ENCODE measurements at regions not wholly inside any gene's neighbourhood (a gene's known extent, or its start where the extent isn't known, plus 50 kb on each side); places are given as distances from the start of the nearest gene placed in this dataset.

DNA sequence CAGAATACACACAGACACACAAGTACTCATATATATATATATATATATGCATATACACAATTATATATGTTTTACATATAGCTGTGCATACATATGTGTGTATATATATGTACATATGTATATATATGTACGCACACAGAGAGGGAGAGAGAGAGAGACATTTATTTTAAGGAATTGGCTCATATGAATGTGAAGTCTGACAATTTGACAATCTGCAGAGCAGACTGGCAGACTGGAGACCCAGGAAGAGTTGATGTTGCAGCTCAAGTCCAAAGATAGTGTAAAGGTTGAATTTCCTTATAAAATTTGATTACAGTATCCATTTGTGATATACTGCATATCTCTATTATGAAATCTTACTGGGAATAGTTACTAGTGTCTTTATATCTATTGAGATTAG is 1330.3 kb upstream of the CADM2 start:
- Histone ChIP-seq H4K20me1 (ENCODE audit: insufficient read depth, low read length) (no peaks in the 10 kb centered on the region), H3K79me2 (ENCODE audit: low read length) (no peaks in the 10 kb centered on the region), H3K27ac (ENCODE audit: low read length) (no peak overlapping the region), H3K4me2 (ENCODE audit: low read depth, low read length) (no peak overlapping the region), H3K9me3 (replicated peaks; ENCODE audit: insufficient read depth, low read length) (no peaks in the 10 kb centered on the region; the same call in 1 of the 2 replicates), H2AFZ (ENCODE audit: low read length) (no peak overlapping the region), H3K27me3 (replicated peaks; ENCODE audit: insufficient read depth, low read length) (no peaks in the 10 kb centered on the region), H3F3A (ENCODE audit: insufficient read depth, low read length) (no peaks in the 10 kb centered on the region), H3K4me1 (ENCODE audit: low read length) (no peaks in the 10 kb centered on the region), H3K36me3 (replicated peaks; ENCODE audit: insufficient read depth, low read length) (no peaks in the 10 kb centered on the region), H3K9ac (ENCODE audit: low read length) (no peak overlapping the region), H3K9me2 (replicated peaks; ENCODE audit: insufficient read depth, low read length) (no peaks in the 10 kb centered on the region), H3K4me3 (ENCODE audit: low read length) (no peak overlapping the region)
- TF ChIP-seq, protein P1, sequence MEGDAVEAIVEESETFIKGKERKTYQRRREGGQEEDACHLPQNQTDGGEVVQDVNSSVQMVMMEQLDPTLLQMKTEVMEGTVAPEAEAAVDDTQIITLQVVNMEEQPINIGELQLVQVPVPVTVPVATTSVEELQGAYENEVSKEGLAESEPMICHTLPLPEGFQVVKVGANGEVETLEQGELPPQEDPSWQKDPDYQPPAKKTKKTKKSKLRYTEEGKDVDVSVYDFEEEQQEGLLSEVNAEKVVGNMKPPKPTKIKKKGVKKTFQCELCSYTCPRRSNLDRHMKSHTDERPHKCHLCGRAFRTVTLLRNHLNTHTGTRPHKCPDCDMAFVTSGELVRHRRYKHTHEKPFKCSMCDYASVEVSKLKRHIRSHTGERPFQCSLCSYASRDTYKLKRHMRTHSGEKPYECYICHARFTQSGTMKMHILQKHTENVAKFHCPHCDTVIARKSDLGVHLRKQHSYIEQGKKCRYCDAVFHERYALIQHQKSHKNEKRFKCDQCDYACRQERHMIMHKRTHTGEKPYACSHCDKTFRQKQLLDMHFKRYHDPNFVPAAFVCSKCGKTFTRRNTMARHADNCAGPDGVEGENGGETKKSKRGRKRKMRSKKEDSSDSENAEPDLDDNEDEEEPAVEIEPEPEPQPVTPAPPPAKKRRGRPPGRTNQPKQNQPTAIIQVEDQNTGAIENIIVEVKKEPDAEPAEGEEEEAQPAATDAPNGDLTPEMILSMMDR (IDR thresholded peaks at IDR 0.05; ENCODE audit: low read length): no peak
- TF ChIP-seq EZH2 (optimal IDR thresholded peaks at IDR 0.05; ENCODE audit: low read depth, low read length) (no peak), EZH2phosphoT487 (IDR thresholded peaks at IDR 0.05; ENCODE audit: low read length) (no peak)
- no peak for DNase-seq

DNA sequence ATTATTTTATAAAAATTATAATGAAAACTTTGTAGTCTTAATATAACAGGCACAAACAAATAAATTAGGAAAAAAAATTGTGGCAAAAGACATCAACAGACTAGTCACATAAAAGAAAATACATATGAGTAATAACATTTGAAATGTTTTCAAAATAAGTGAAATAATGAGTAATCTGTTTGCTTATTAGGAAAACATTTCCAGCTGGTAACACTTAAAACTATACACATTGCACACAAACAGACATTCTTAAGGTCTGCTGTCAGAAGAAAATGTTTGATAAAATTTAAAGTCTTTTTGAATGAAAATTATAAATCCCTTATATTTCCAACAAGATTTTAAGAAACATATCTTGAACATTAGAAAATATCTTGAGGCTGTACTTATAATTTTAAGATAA is 1326.3 kb upstream of the CADM2 start:
- H3K79me2 ChIP-seq (ENCODE audit: low read length): no peaks in the 10 kb centered on the region
- TF ChIP-seq, protein P1 (IDR thresholded peaks at IDR 0.05; ENCODE audit: low read length): no peak
- no peak for TF ChIP-seq EZH2phosphoT487 (IDR thresholded peaks at IDR 0.05; ENCODE audit: low read length)
- no peak overlapping the region for H3K4me2 ChIP-seq (ENCODE audit: low read depth, low read length)
- H3K36me3 ChIP-seq (replicated peaks; ENCODE audit: insufficient read depth, low read length): no peaks in the 10 kb centered on the region
- H3K9me3 ChIP-seq (replicated peaks; ENCODE audit: insufficient read depth, low read length): no peaks in the 10 kb centered on the region; the same call in 1 of the 2 replicates
- no peak overlapping the region for H3K9ac ChIP-seq (ENCODE audit: low read length)
- no peaks in the 10 kb centered on the region for H3K9me2 ChIP-seq (replicated peaks; ENCODE audit: insufficient read depth, low read length)
- H2AFZ ChIP-seq (ENCODE audit: low read length): no peak overlapping the region
- no peaks in the 10 kb centered on the region for H3K27me3 ChIP-seq (replicated peaks; ENCODE audit: insufficient read depth, low read length)
- no peaks in the 10 kb centered on the region for H3F3A ChIP-seq (ENCODE audit: insufficient read depth, low read length)
- DNase-seq: no peak
- no peak overlapping the region for H3K27ac ChIP-seq (ENCODE audit: low read length)
- no peak overlapping the region for H3K4me3 ChIP-seq (ENCODE audit: low read length)
- no peaks in the 10 kb centered on the region for H4K20me1 ChIP-seq (ENCODE audit: insufficient read depth, low read length)
- H3K4me1 ChIP-seq (ENCODE audit: low read length): no peaks in the 10 kb centered on the region

DNA sequence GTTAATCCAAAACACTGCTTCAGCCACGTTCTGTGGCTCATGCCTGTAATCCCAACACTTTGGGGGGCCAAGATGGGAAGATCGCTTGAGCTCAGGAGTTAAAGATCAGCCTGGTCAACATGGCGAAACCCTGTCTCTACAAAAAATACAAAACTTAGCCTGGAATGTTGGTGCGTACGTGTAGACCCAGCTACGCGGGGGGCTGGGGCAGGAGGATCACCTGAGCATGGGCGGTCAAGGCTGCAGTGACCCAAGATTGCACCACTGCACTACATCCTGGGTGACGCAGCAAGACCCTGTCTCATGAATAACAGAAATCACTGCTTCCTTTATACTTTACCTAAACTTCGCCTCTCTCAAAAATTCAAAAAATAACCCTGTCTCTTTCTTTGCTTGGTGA is 1325.0 kb upstream of the CADM2 start:
- H3K4me3 ChIP-seq (ENCODE audit: low read length): no peak overlapping the region
- no peaks in the 10 kb centered on the region for H3F3A ChIP-seq (ENCODE audit: insufficient read depth, low read length)
- TF ChIP-seq, protein P1 (IDR thresholded peaks at IDR 0.05; ENCODE audit: low read length): no peak
- TF ChIP-seq EZH2 (optimal IDR thresholded peaks at IDR 0.05; ENCODE audit: low read depth, low read length): no peak
- no peaks in the 10 kb centered on the region for H3K9me2 ChIP-seq (replicated peaks; ENCODE audit: insufficient read depth, low read length)
- H3K4me2 ChIP-seq (ENCODE audit: low read depth, low read length): no peak overlapping the region
- H3K36me3 ChIP-seq (replicated peaks; ENCODE audit: insufficient read depth, low read length): no peaks in the 10 kb centered on the region
- H4K20me1 ChIP-seq (ENCODE audit: insufficient read depth, low read length): no peaks in the 10 kb centered on the region
- H3K79me2 ChIP-seq (ENCODE audit: low read length): no peaks in the 10 kb centered on the region
- no peak overlapping the region for H3K9ac ChIP-seq (ENCODE audit: low read length)
- H3K9me3 ChIP-seq (replicated peaks; ENCODE audit: insufficient read depth, low read length): no peaks in the 10 kb centered on the region
- H3K27me3 ChIP-seq (replicated peaks; ENCODE audit: insufficient read depth, low read length): no peaks in the 10 kb centered on the region
- no peak overlapping the region for H3K27ac ChIP-seq (ENCODE audit: low read length)
- H2AFZ ChIP-seq (ENCODE audit: low read length): no peak overlapping the region
- no peak for DNase-seq
- no peaks in the 10 kb centered on the region for H3K4me1 ChIP-seq (ENCODE audit: low read length)
